H9 (cell line): ENCODE measurements at regions not wholly inside any gene's neighbourhood (a gene's known extent, or its start where the extent isn't known, plus 50 kb on each side); places are given as distances from the start of the nearest gene placed in this dataset.

Experiments
- DNase-seq: peaks from one replicate; pipeline ENCODE4 v3.0.0-alpha.2; 2017
- H2AFZ ChIP-seq: one replicate; pipeline ENCODE4 v1.6.1; 2013; ENCODE audit warnings: mild to moderate bottlenecking, low read length, control low read depth, moderate library complexity
- H2AK5ac ChIP-seq: 2 replicates; pipeline ENCODE4 v1.6.1; 2013; ENCODE audit warnings: low read length, control low read depth, mixed read lengths; ENCODE audit not compliant: insufficient read length
- H2BK120ac ChIP-seq: one replicate; pipeline ENCODE4 v1.6.1; 2013; ENCODE audit warnings: low read depth, mild to moderate bottlenecking, low read length, control low read depth, inconsistent platforms; ENCODE audit not compliant: poor library complexity, severe bottlenecking
- H2BK12ac ChIP-seq: 2 replicates; pipeline ENCODE4 v1.6.1; 2013; ENCODE audit warnings: low read length, control low read depth, mixed read lengths, low read depth; ENCODE audit not compliant: insufficient read length
- H2BK15ac ChIP-seq: 2 replicates; pipeline ENCODE4 v1.6.1; 2013; ENCODE audit warnings: low read depth, low read length, control low read depth
- H2BK20ac ChIP-seq: one replicate; pipeline ENCODE4 v1.6.1; 2013; ENCODE audit warnings: low read depth, mild to moderate bottlenecking, low read length, control low read depth, inconsistent platforms; ENCODE audit not compliant: poor library complexity, severe bottlenecking
- H2BK5ac ChIP-seq: 2 replicates; pipeline ENCODE4 v1.6.1; 2013; ENCODE audit warnings: low read length, control low read depth, mixed read lengths; ENCODE audit not compliant: insufficient read length
- H3K14ac ChIP-seq: 2 replicates; pipeline ENCODE4 v1.6.1; 2013; ENCODE audit warnings: low read length, control low read depth; ENCODE audit not compliant: insufficient read depth
- H3K18ac ChIP-seq: 2 replicates; pipeline ENCODE4 v1.6.1; 2013; ENCODE audit warnings: low read depth, mild to moderate bottlenecking, mixed read lengths, low read length, control low read depth; ENCODE audit not compliant: insufficient read length
- H3K23ac ChIP-seq: 2 replicates; pipeline ENCODE4 v1.6.1; 2013; ENCODE audit warnings: low read length, control low read depth, mixed read lengths, low read depth; ENCODE audit not compliant: insufficient read length
- H3K23me2 ChIP-seq: 2 replicates; pipeline ENCODE4 v1.6.1; 2013; ENCODE audit warnings: low read depth, mild to moderate bottlenecking, mixed read lengths, low read length, control low read depth; ENCODE audit not compliant: insufficient read length, poor library complexity, severe bottlenecking
- H3K27ac ChIP-seq: 2 replicates; pipeline ENCODE4 v1.5.1; 2013; ENCODE audit warnings: low read length, control low read depth, mixed read lengths, low read depth; ENCODE audit not compliant: insufficient read length
- H3K27me3 ChIP-seq: 2 replicates; pipeline ENCODE4 v1.6.1; 2013; ENCODE audit warnings: low read length, control low read depth, inconsistent platforms; ENCODE audit not compliant: insufficient read depth
- H3K4ac ChIP-seq: 2 replicates; pipeline ENCODE4 v1.6.1; 2013; ENCODE audit warnings: low read depth, mild to moderate bottlenecking, control low read depth, inconsistent platforms, low read length, moderate library complexity
- H3K4me1 ChIP-seq: 2 replicates; pipeline ENCODE4 v1.6.1; 2013; ENCODE audit warnings: low read length, control low read depth, inconsistent platforms; ENCODE audit not compliant: insufficient read depth
- H3K4me2 ChIP-seq: 2 replicates; pipeline ENCODE4 v1.6.1; 2013; ENCODE audit warnings: low read length, control low read depth, mixed read lengths; ENCODE audit not compliant: insufficient read length, insufficient read depth
- H3K56ac ChIP-seq: 2 replicates; pipeline ENCODE4 v1.6.1; 2013; ENCODE audit warnings: low read depth, mild to moderate bottlenecking, mixed read lengths, low read length, control low read depth; ENCODE audit not compliant: insufficient read length
- H3K79me1 ChIP-seq: 2 replicates; pipeline ENCODE4 v1.6.1; 2013; ENCODE audit warnings: low read depth, mild to moderate bottlenecking, moderate library complexity, low read length, control low read depth, inconsistent platforms; ENCODE audit not compliant: insufficient read depth, poor library complexity, severe bottlenecking
- H3K79me2 ChIP-seq: 2 replicates; pipeline ENCODE4 v1.6.1; 2013; ENCODE audit warnings: low read length, control low read depth, inconsistent platforms; ENCODE audit not compliant: insufficient read depth
- H3K9ac ChIP-seq: 2 replicates; pipeline ENCODE4 v1.6.1; 2013; ENCODE audit warnings: low read length, control low read depth, mixed read lengths; ENCODE audit not compliant: insufficient read length; ENCODE audit errors: extremely low read depth
- H3K9me3 ChIP-seq: one replicate; pipeline ENCODE4 v1.6.1; 2013; ENCODE audit warnings: low read depth, low read length, inconsistent platforms; ENCODE audit not compliant: control insufficient read depth
- H3T11ph ChIP-seq: one replicate; pipeline ENCODE4 v1.6.1; 2013; ENCODE audit warnings: mild to moderate bottlenecking, low read length, control low read depth, inconsistent platforms
- H4K20me1 ChIP-seq: one replicate; pipeline ENCODE4 v1.6.1; 2013; ENCODE audit not compliant: control insufficient read depth, insufficient read length, insufficient read depth
- H4K5ac ChIP-seq: 2 replicates; pipeline ENCODE4 v1.6.1; 2013; ENCODE audit warnings: low read depth, mild to moderate bottlenecking, mixed read lengths, low read length, control low read depth; ENCODE audit not compliant: insufficient read length
- H4K8ac ChIP-seq: replicated peaks from 2 replicates; pipeline ENCODE4 v1.6.1; 2013; ENCODE audit warnings: low read length, control low read depth, mixed read lengths, low read depth; ENCODE audit not compliant: insufficient read length
- H4K91ac ChIP-seq: 2 replicates; pipeline ENCODE4 v1.6.1; 2013; ENCODE audit warnings: low read depth, mild to moderate bottlenecking, moderate library complexity, mixed read lengths, low read length, control low read depth; ENCODE audit not compliant: insufficient read length
- H3K27ac Mint-ChIP-seq, 3 experiments: 2 replicates in 2 of 3; 3 replicates in 1 of 3; pipeline ENCODE4 v1.8.0; 2020 to 2021; ENCODE audit warnings: mixed read lengths in 3 of 3, mild to moderate bottlenecking in 1 of 3, moderate library complexity in 1 of 3
- H3K27me3 Mint-ChIP-seq: 2 replicates; pipeline ENCODE4 v1.8.0; 2021; ENCODE audit warnings: low read depth, mild to moderate bottlenecking, moderate library complexity, mixed read lengths
- H3K36me3 Mint-ChIP-seq, 3 experiments: 2 replicates in 2 of 3; 3 replicates in 1 of 3; pipeline ENCODE4 v1.8.0; 2020 to 2021; ENCODE audit warnings: low read depth in 3 of 3, mixed read lengths in 3 of 3; ENCODE audit not compliant: insufficient read depth in 1 of 3
- H3K4me1 Mint-ChIP-seq, 2 experiments: 2 replicates each; pipeline ENCODE4 v1.8.0; 2020; ENCODE audit warnings: mixed read lengths in 2 of 2
- H3K4me3 Mint-ChIP-seq, 2 experiments: 2 replicates in 1 of 2; 3 replicates in 1 of 2; pipeline ENCODE4 v1.8.0; 2020 to 2021; ENCODE audit warnings: mild to moderate bottlenecking in 2 of 2, mixed read lengths in 2 of 2, moderate library complexity in 1 of 2
- H3K9me3 Mint-ChIP-seq, 2 experiments: 2 replicates in 1 of 2; 3 replicates in 1 of 2; pipeline ENCODE4 v1.8.0; 2020; ENCODE audit warnings: mild to moderate bottlenecking in 2 of 2, mixed read lengths in 2 of 2, moderate library complexity in 1 of 2
- CTCF ChIP-seq: fragments of 200-600 bp; sonication (generic); conservative IDR thresholded peaks from 3 replicates; pipeline ENCODE4 v1.8.0; 2021; ENCODE audit warnings: antibody characterized with exemption, mild to moderate bottlenecking
- WGBS: extraction: QIAGEN DNeasy Blood & Tissue Kit; methylation state at CpG from one replicate; pipeline ENCODE4 v1.1.7; 2013; ENCODE audit warnings: missing lambda C conversion rate, low lambda C conversion rate, mixed read lengths; ENCODE audit not compliant: insufficient read length; ENCODE audit errors: extremely low coverage; 5-methylcytosine and 5-hydroxymethylcytosine counted together

- TF ChIP-seq CTCF: no peak
- Histone ChIP-seq H4K5ac (no peak overlapping the region), H3K56ac (no peak overlapping the region), H3K14ac (no peak overlapping the region), H3K4me2 (no peak overlapping the region), H3K27ac (no peak overlapping the region), H2BK120ac (no peak overlapping the region), H3K4me1 (no peaks in the 10 kb centered on the region), H2BK15ac (no peak overlapping the region), H4K91ac (no peak overlapping the region), H3K79me2 (no peaks in the 10 kb centered on the region), H3T11ph (no peak overlapping the region), H4K20me1 (no peaks in the 10 kb centered on the region), H2BK5ac (no peak overlapping the region), H2AK5ac (no peak overlapping the region), H3K4ac (no peak overlapping the region), H2BK20ac (no peak overlapping the region), H4K8ac (no peak overlapping the region), H3K23me2 (no peaks in the 10 kb centered on the region), H3K79me1 (no peaks in the 10 kb centered on the region), H2BK12ac (no peak overlapping the region), H3K18ac (no peak overlapping the region), H2AFZ (no peak overlapping the region), H3K9ac (no peak overlapping the region), H3K9me3 (no peaks in the 10 kb centered on the region), H3K23ac (no peak overlapping the region), H3K27me3 (no peaks in the 10 kb centered on the region)
- Mint-ChIP-seq H3K27me3 (no peaks in the 10 kb centered on the region), H3K4me1 (peaks cover 3 to 4% of the 10 kb centered on the region in 2 experiments; a peak in 3 of 4 replicates), H3K4me3 (no peak overlapping the region), H3K9me3 (0 out of 5 replicates have a peak, but pooled peaks cover 0 to 2% of the 10 kb centered on the region in 2 experiments), H3K36me3 (no peaks in the 10 kb centered on the region), H3K27ac (no peak overlapping the region)
- no CpG with 5 or more reads among the region's 2 CpGs for WGBS
- DNase-seq: no peak
Observed at GRCh38 chr3:30225021-30225420, 381.4 kb upstream of the TGFBR2 start.
